Body of pancreas (tissue), 4 donors: ENCODE measurements at regions not wholly inside any gene's neighbourhood (a gene's known extent, or its start where the extent isn't known, plus 50 kb on each side); places are given as distances from the start of the nearest gene placed in this dataset.

ENCODE experiments used
- ATAC-seq: fragments of 150-250 bp; one replicate; pipeline ENCODE4 v1.9.1; 2016
- DNase-seq, 4 donors: peaks; one replicate each; pipeline ENCODE4 v3.0.0-alpha.2; 2019
- H3K27ac ChIP-seq, 4 donors: fragments of 200-600 bp; sonication (generic); 1 replicate in 3 of 4; 2 replicates in 1 of 4; pipeline versions ENCODE4 v1.5.1 to v1.6.1; 2016 to 2019; ENCODE audit warnings: mild to moderate bottlenecking in 1 of 4, mixed read lengths in 1 of 4, moderate library complexity in 1 of 4
- H3K27me3 ChIP-seq, 2 donors: fragments of 200-600 bp; sonication (generic); one replicate each; pipeline ENCODE4 v1.6.0; 2016; ENCODE audit warnings: mild to moderate bottlenecking in 1 of 2
- H3K36me3 ChIP-seq, 2 donors: fragments of 200-600 bp; sonication (generic); replicated peaks in 1 of 2; 2 replicates each; pipeline ENCODE4 v1.5.1; 2016; ENCODE audit warnings: low read depth in 2 of 2; ENCODE audit not compliant: insufficient read depth in 1 of 2
- H3K4me1 ChIP-seq: fragments of 200-600 bp; sonication (generic); one replicate; pipeline ENCODE4 v1.6.0; 2016
- H3K4me3 ChIP-seq, 2 donors: fragments of 200-600 bp; sonication (generic); 1 replicate in 1 of 2; 2 replicates in 1 of 2; pipeline ENCODE4 v1.5.1; 2016 to 2019
- H3K9me3 ChIP-seq, 3 donors: fragments of 200-600 bp; sonication (generic); 1 replicate in 2 of 3; 2 replicates in 1 of 3; pipeline ENCODE4 v1.5.1; 2016
- POLR2A ChIP-seq, 3 donors: fragments of 450-650 bp; IDR thresholded peaks; one replicate each; pipeline ENCODE4 v1.6.1; 2016; ENCODE audit warnings: antibody characterized with exemption in 3 of 3, mild to moderate bottlenecking in 2 of 3
- WGBS, 2 donors: methylation state at CpG; one replicate each; pipeline ENCODE4 v1.1.5; 2017; 5-methylcytosine and 5-hydroxymethylcytosine counted together
- intact Hi-C: fragments of 100-400 bp; cut with DNase I; formaldehyde crosslinking; loops from one replicate; pipeline ENCODE4 v1.15.1; 2023
- TF ChIP-seq, protein P1 (sequence below), 7 experiments: fragments of 450-650 bp in 4 of 7; fragments of 200-600 bp in 3 of 7; sonication (generic) in 3 of 7; IDR thresholded peaks; one replicate each; pipeline ENCODE4 v1.5.1; 2016 to 2019; ENCODE audit warnings: antibody characterized with exemption in 7 of 7

DNA sequence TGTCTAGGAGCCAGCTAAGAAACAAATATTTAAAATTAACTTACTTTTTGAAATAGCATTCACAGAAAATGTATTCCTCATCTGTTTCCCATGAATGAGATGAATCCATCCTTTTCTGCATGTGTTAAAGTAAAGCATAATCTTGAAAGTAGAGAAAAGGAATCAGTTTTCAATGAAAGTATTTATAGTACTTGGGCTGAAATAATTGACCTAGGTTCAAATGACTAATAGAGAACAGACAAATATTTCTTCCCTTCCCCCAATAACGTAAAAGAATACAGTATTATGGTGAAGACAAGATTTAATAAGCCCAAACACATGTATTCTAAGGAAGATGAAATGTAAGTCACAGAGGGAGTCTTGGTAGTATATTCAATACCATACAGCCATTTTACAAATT lies 403.5 kb downstream of the ZNF608 start:
- intact Hi-C loops = no loop called here
- TF ChIP-seq, protein P1, sequence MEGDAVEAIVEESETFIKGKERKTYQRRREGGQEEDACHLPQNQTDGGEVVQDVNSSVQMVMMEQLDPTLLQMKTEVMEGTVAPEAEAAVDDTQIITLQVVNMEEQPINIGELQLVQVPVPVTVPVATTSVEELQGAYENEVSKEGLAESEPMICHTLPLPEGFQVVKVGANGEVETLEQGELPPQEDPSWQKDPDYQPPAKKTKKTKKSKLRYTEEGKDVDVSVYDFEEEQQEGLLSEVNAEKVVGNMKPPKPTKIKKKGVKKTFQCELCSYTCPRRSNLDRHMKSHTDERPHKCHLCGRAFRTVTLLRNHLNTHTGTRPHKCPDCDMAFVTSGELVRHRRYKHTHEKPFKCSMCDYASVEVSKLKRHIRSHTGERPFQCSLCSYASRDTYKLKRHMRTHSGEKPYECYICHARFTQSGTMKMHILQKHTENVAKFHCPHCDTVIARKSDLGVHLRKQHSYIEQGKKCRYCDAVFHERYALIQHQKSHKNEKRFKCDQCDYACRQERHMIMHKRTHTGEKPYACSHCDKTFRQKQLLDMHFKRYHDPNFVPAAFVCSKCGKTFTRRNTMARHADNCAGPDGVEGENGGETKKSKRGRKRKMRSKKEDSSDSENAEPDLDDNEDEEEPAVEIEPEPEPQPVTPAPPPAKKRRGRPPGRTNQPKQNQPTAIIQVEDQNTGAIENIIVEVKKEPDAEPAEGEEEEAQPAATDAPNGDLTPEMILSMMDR (IDR thresholded peaks at IDR 0.05) = no peak
- TF ChIP-seq POLR2A (IDR thresholded peaks at IDR 0.05) = no peak
- Histone ChIP-seq H3K4me1 (peaks cover 13% of the 10 kb centered on the region), H3K4me3 (no peak overlapping the region), H3K36me3 (no peaks in the 10 kb centered on the region), H3K9me3 (no peaks in the 10 kb centered on the region), H3K27ac (no peak overlapping the region), H3K27me3 (no peaks in the 10 kb centered on the region)
- DNase-seq (no peak), ATAC-seq (no peak)
- 70 to 78% methylated on average over 1 of the region's 1 CpG for WGBS, 2 donors

DNA sequence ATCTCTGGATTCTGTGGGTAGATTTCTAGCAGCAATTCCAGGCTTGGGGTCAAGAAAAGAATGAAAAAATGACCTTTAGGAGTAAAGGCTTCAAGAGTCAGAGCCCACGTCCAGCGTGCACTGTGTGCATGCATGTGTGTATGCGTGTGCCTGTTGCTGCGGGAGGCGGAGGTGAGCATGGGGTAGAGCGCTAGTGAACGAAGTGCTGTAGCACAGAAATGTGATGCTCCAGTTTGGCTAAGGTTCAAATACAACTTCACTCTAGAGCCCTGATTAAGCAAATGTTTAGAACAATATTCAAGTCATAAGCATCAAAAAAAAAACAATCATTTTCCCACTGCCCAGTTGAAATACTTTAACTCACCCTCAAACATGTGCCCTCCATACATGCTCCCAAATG lies 403.9 kb downstream of the ZNF608 start:
- DNase-seq (no peak), ATAC-seq (no peak)
- H3K4me1 ChIP-seq = peaks cover 13% of the 10 kb centered on the region
- no peaks in the 10 kb centered on the region for H3K9me3 ChIP-seq
- no peaks in the 10 kb centered on the region for H3K36me3 ChIP-seq
- H3K27me3 ChIP-seq = no peaks in the 10 kb centered on the region
- no peak overlapping the region for H3K27ac ChIP-seq
- H3K4me3 ChIP-seq = no peak overlapping the region
- no peak for TF ChIP-seq POLR2A (IDR thresholded peaks at IDR 0.05)
- TF ChIP-seq, protein P1 (IDR thresholded peaks at IDR 0.05) = no peak
- WGBS, 2 donors = 89 to 95% methylated on average over 7 of the region's 7 CpGs
- intact Hi-C loops = no loop called here

DNA sequence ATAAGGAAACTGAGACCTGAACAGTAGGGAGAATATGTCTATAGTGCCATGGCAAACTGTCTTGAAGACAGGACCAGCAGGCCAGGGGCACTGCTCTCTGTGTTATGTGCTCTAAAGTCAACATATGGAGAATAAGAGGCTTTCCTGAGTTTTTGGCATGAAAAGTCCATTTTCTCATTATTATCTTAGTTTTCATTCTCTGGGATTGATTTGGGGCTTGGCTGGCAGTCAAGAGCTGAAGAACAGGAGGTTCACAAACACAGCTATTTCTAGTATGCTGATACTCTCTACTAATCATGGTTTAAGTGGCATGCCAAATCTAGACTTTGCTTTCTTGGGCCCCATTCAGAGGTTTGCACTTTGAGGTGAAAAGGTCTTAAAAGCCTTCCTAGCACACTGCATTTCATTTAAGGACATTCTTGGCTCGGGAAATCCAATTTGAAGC lies 404.4 kb downstream of the ZNF608 start:
- 13 to 68% methylated on average over 1 of the region's 1 CpG for WGBS, 2 donors
- Histone ChIP-seq H3K27ac (no peak overlapping the region), H3K4me3 (no peak overlapping the region), H3K9me3 (no peaks in the 10 kb centered on the region), H3K27me3 (no peaks in the 10 kb centered on the region), H3K36me3 (no peaks in the 10 kb centered on the region), H3K4me1 (peaks cover 13% of the 10 kb centered on the region)
- DNase-seq (peak in 3 of 4 donors; percentile 17 to 59 (median 18)), ATAC-seq (peak; percentile 40)
- TF ChIP-seq, protein P1 (IDR thresholded peaks at IDR 0.05) = no peak
- TF ChIP-seq POLR2A (IDR thresholded peaks at IDR 0.05) = no peak
- intact Hi-C loops = no loop called here

DNA sequence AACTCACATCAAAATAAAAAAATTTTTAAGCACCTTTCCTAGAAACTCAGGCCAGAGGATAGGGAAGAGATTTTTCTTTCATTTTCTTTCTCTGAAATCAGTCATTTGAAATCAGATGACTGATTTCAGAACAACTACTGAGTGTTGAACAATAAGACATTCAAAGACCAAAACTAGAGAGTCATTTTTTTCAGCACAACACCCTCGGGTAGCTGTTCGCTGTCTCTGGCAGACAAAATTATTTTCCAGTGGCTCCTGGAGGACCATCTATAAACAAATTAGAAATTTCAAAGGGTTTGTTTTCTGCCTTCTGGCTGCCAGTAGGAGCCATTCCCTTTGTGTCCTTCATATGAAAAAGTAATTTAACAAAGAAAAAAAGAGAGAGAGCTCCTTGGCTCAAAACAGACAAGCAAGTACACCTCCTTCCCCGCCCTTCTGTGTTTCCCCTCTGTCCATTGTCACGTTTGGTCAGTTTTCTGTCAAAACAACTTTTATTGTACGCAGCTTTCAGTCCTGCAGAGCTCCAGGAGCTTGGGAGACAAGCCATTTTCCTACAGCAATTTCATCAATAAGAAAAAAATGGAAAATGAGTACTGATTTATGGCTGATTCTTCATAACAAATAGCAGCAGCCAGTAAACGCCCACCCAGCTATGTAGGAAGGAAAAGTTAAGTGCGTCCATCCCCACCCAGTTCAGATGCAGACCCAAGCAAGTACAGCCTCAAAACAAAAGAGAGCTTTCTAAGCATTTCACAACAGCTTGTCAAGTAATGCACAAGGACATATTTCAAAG lies 405.2 kb downstream of the ZNF608 start:
- intact Hi-C loops = no loop called here
- H3K4me1 ChIP-seq = peaks cover 13% of the 10 kb centered on the region
- no peak overlapping the region for H3K4me3 ChIP-seq
- no peaks in the 10 kb centered on the region for H3K9me3 ChIP-seq
- WGBS, 2 donors = 62 to 67% methylated on average over 7 of the region's 7 CpGs
- TF ChIP-seq, protein P1 (IDR thresholded peaks at IDR 0.05) = no peak
- no peak for TF ChIP-seq POLR2A (IDR thresholded peaks at IDR 0.05)
- no peaks in the 10 kb centered on the region for H3K36me3 ChIP-seq
- no peak overlapping the region for H3K27ac ChIP-seq
- DNase-seq = no peak
- no peaks in the 10 kb centered on the region for H3K27me3 ChIP-seq
- no peak for ATAC-seq

DNA sequence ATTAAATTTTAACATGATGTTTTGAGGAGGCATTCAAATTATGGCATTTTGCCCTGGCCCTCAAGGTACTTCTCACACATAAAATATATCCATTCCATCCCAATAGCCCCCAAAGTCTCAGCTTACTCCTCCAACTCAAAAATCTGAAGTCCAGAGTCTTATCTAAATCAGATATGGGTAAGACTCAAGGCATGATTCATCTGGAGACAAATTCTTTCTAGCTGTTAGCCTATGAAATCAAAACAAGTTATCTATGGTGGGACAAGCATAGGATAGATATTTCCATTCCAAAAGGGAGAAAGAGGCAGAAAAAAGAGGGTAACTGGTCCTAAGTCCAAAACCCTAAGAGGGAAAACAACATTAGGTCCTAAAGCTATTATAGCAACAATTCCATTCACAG lies 408.4 kb downstream of the ZNF608 start:
- Histone ChIP-seq H3K9me3 (no peaks in the 10 kb centered on the region), H3K4me1 (peaks cover 13% of the 10 kb centered on the region), H3K4me3 (no peak overlapping the region), H3K27me3 (no peaks in the 10 kb centered on the region), H3K36me3 (no peaks in the 10 kb centered on the region), H3K27ac (no peak overlapping the region)
- DNase-seq (no peak), ATAC-seq (no peak)
- TF ChIP-seq, protein P1 (IDR thresholded peaks at IDR 0.05) = no peak
- TF ChIP-seq POLR2A (IDR thresholded peaks at IDR 0.05) = no peak
- intact Hi-C loops = no loop called here
